Mesenchymal stem cell (in vitro differentiated cells and primary cell): ENCODE measurements at regions not wholly inside any gene's neighbourhood (a gene's known extent, or its start where the extent isn't known, plus 50 kb on each side); places are given as distances from the start of the nearest gene placed in this dataset.

Experiments
- DNase-seq: peaks from one replicate; pipeline ENCODE4 v3.0.0-alpha.2; 2013
- H2AFZ ChIP-seq: one replicate; pipeline ENCODE4 v1.6.1; 2013; ENCODE audit warnings: low read depth, mild to moderate bottlenecking, control low read depth, inconsistent platforms, low read length, moderate library complexity
- H2AK5ac ChIP-seq: 2 replicates; pipeline ENCODE4 v1.6.1; 2013; ENCODE audit warnings: low read length, moderate library complexity, mild to moderate bottlenecking, inconsistent platforms; ENCODE audit not compliant: severe bottlenecking
- H2BK120ac ChIP-seq: one replicate; pipeline ENCODE4 v1.6.1; 2013; ENCODE audit warnings: low read depth, mild to moderate bottlenecking, inconsistent platforms, low read length, moderate library complexity
- H2BK12ac ChIP-seq, 2 experiments: one replicate each; pipeline ENCODE4 v1.6.1; 2013; ENCODE audit warnings: inconsistent platforms in 2 of 2, low read length in 2 of 2, mild to moderate bottlenecking in 2 of 2, moderate library complexity in 2 of 2, control low read depth in 1 of 2
- H2BK15ac ChIP-seq: one replicate; pipeline ENCODE4 v1.6.1; 2013; ENCODE audit warnings: mild to moderate bottlenecking, low read depth, inconsistent platforms; ENCODE audit not compliant: poor library complexity, severe bottlenecking
- H2BK5ac ChIP-seq: 2 replicates; pipeline ENCODE4 v1.6.1; 2013; ENCODE audit warnings: low read depth, mild to moderate bottlenecking, low read length, control low read depth, inconsistent platforms; ENCODE audit not compliant: poor library complexity, severe bottlenecking
- H3K14ac ChIP-seq, 2 experiments: one replicate each; pipeline ENCODE4 v1.6.1; 2013; ENCODE audit warnings: inconsistent platforms in 2 of 2, low read length in 2 of 2, control low read depth in 1 of 2, mild to moderate bottlenecking in 1 of 2, moderate library complexity in 1 of 2
- H3K18ac ChIP-seq, 2 experiments: one replicate each; pipeline ENCODE4 v1.6.1; 2013; ENCODE audit warnings: inconsistent platforms in 2 of 2, low read length in 2 of 2, control low read depth in 1 of 2, low read depth in 1 of 2, mild to moderate bottlenecking in 1 of 2
- H3K23ac ChIP-seq, 2 experiments: one replicate each; pipeline ENCODE4 v1.6.1; 2013; ENCODE audit warnings: inconsistent platforms in 2 of 2, low read length in 2 of 2, mild to moderate bottlenecking in 2 of 2, moderate library complexity in 2 of 2, control low read depth in 1 of 2
- H3K27ac ChIP-seq: 2 replicates; pipeline ENCODE4 v1.5.1; 2013; ENCODE audit warnings: mild to moderate bottlenecking, moderate library complexity, low read length, control low read depth, inconsistent platforms; ENCODE audit not compliant: poor library complexity, severe bottlenecking
- H3K27me3 ChIP-seq, 2 experiments: 2 replicates each; pipeline versions ENCODE4 v1.6.1 to v1.7.0; 2013; ENCODE audit warnings: low read length in 2 of 2, mild to moderate bottlenecking in 2 of 2, moderate library complexity in 2 of 2, control low read depth in 1 of 2, inconsistent platforms in 1 of 2; ENCODE audit not compliant: control insufficient read depth in 1 of 2, insufficient read depth in 1 of 2
- H3K36me3 ChIP-seq, 2 experiments: 2 replicates each; pipeline versions ENCODE4 v1.6.1 to v1.7.0; 2013; ENCODE audit warnings: low read length in 2 of 2, control low read depth in 1 of 2, inconsistent platforms in 1 of 2, low read depth in 1 of 2, mild to moderate bottlenecking in 1 of 2; ENCODE audit not compliant: insufficient read depth in 2 of 2, control insufficient read depth in 1 of 2
- H3K4ac ChIP-seq, 2 experiments: one replicate each; pipeline ENCODE4 v1.6.1; 2013; ENCODE audit warnings: inconsistent platforms in 2 of 2, low read length in 2 of 2, mild to moderate bottlenecking in 2 of 2, moderate library complexity in 2 of 2, control low read depth in 1 of 2, low read depth in 1 of 2
- H3K4me1 ChIP-seq: 2 replicates; pipeline ENCODE4 v1.6.1; 2013; ENCODE audit warnings: low read depth, low read length, control low read depth; ENCODE audit not compliant: control insufficient read depth, insufficient read depth
- H3K4me2 ChIP-seq: 2 replicates; pipeline ENCODE4 v1.6.1; 2013; ENCODE audit warnings: low read length, mild to moderate bottlenecking, inconsistent platforms; ENCODE audit not compliant: poor library complexity, severe bottlenecking
- H3K4me3 ChIP-seq, 2 experiments: 2 replicates each; pipeline versions ENCODE4 v1.5.1 to v1.7.0; 2013; ENCODE audit warnings: low read length in 2 of 2, mild to moderate bottlenecking in 2 of 2, control low read depth in 1 of 2, low read depth in 1 of 2; ENCODE audit not compliant: insufficient read depth in 1 of 2
- H3K79me1 ChIP-seq: replicated peaks from 2 replicates; pipeline ENCODE4 v1.6.1; 2013; ENCODE audit warnings: mild to moderate bottlenecking, control low read depth, low read length, inconsistent platforms; ENCODE audit not compliant: poor library complexity, severe bottlenecking
- H3K9ac ChIP-seq: 2 replicates; pipeline ENCODE4 v1.7.0; 2013; ENCODE audit warnings: mild to moderate bottlenecking, low read length, moderate library complexity
- H3K9me3 ChIP-seq: 2 replicates; pipeline ENCODE4 v1.7.0; 2013; ENCODE audit warnings: mild to moderate bottlenecking, low read length; ENCODE audit not compliant: control insufficient read depth
- H4K8ac ChIP-seq: one replicate; pipeline ENCODE4 v1.6.1; 2013; ENCODE audit warnings: inconsistent platforms, mild to moderate bottlenecking, low read length, moderate library complexity
- H4K91ac ChIP-seq: one replicate; pipeline ENCODE4 v1.6.1; 2013; ENCODE audit warnings: mild to moderate bottlenecking, low read length, inconsistent platforms
- WGBS: methylation state at CpG from one replicate; pipeline ENCODE4 v1.1.7; 2013; ENCODE audit warnings: mixed read lengths; 5-methylcytosine and 5-hydroxymethylcytosine counted together

- Histone ChIP-seq H3K18ac (no peak overlapping the region), H3K23ac (no peak overlapping the region), H3K27me3 (no peaks in the 10 kb centered on the region), H4K8ac (no peak overlapping the region), H2BK12ac (no peak overlapping the region), H3K27ac (no peak overlapping the region), H3K4me2 (no peak overlapping the region), H3K4ac (no peak overlapping the region), H4K91ac (peak overlapping the region; percentile 18), H3K36me3 (no peaks in the 10 kb centered on the region), H3K4me1 (no peaks in the 10 kb centered on the region), H2BK120ac (no peak overlapping the region), H2BK5ac (no peak overlapping the region), H3K79me1 (no peaks in the 10 kb centered on the region), H2AK5ac (no peak overlapping the region), H2AFZ (no peak overlapping the region), H3K9ac (no peak overlapping the region), H3K14ac (no peak overlapping the region), H3K9me3 (no peaks in the 10 kb centered on the region), H2BK15ac (no peak overlapping the region), H3K4me3 (no peak overlapping the region)
- DNase-seq, result no peak
- WGBS, result 86% methylated on average over 3 of the region's 3 CpGs
Observed at GRCh38 chr5:121378559-121379359, 472.9 kb upstream of the FTMT start.

GRCh38 chr5:121380066-121380465, 471.6 kb upstream of the FTMT start:
- Histone ChIP-seq H4K91ac (no peak overlapping the region), H4K8ac (no peak overlapping the region), H2BK12ac (no peak overlapping the region), H3K23ac (no peak overlapping the region), H3K18ac (no peak overlapping the region), H2BK5ac (no peak overlapping the region), H2BK15ac (no peak overlapping the region), H2AK5ac (no peak overlapping the region), H3K4ac (no peak overlapping the region), H3K14ac (no peak overlapping the region), H3K9me3 (no peaks in the 10 kb centered on the region), H2BK120ac (no peak overlapping the region), H3K27ac (no peak overlapping the region), H3K4me3 (no peak overlapping the region), H3K79me1 (no peaks in the 10 kb centered on the region), H3K27me3 (no peaks in the 10 kb centered on the region), H3K4me1 (no peaks in the 10 kb centered on the region), H3K36me3 (no peaks in the 10 kb centered on the region), H2AFZ (no peak overlapping the region), H3K4me2 (no peak overlapping the region), H3K9ac (no peak overlapping the region)
- no peak for DNase-seq
- no CpG with 5 or more reads among the region's 2 CpGs for WGBS

- H3K9ac ChIP-seq, result no peak overlapping the region
- no peak overlapping the region for H3K18ac ChIP-seq
Observed at GRCh38 chr5:121384359-121384758, 467.3 kb upstream of the FTMT start.

GRCh38 chr5:121386334-121386733, 465.3 kb upstream of the FTMT start:
- Histone ChIP-seq H3K4ac (no peak overlapping the region), H3K9ac (no peak overlapping the region), H2BK5ac (no peak overlapping the region), H2AK5ac (no peak overlapping the region), H3K18ac (no peak overlapping the region), H2AFZ (no peak overlapping the region), H3K27ac (no peak overlapping the region), H3K23ac (no peak overlapping the region), H2BK12ac (no peak overlapping the region), H3K36me3 (no peaks in the 10 kb centered on the region), H2BK120ac (no peak overlapping the region), H3K9me3 (no peaks in the 10 kb centered on the region), H3K4me2 (no peak overlapping the region), H3K4me3 (no peak overlapping the region), H4K8ac (no peak overlapping the region), H4K91ac (no peak overlapping the region), H3K79me1 (no peaks in the 10 kb centered on the region), H3K4me1 (no peaks in the 10 kb centered on the region), H2BK15ac (no peak overlapping the region), H3K14ac (no peak overlapping the region), H3K27me3 (no peaks in the 10 kb centered on the region)
- no CpG with 5 or more reads among the region's 2 CpGs for WGBS
- no peak for DNase-seq

More at GRCh38 chr5:121384359-121384758, 467.3 kb upstream of the FTMT start:
- WGBS, result 100% methylated on average over 1 of the region's 5 CpGs
- Histone ChIP-seq H2BK12ac (no peak overlapping the region), H2AFZ (no peak overlapping the region), H3K79me1 (no peaks in the 10 kb centered on the region), H3K36me3 (no peaks in the 10 kb centered on the region), H2BK15ac (no peak overlapping the region), H3K4me1 (no peaks in the 10 kb centered on the region), H3K9me3 (no peaks in the 10 kb centered on the region), H3K23ac (no peak overlapping the region), H3K4me2 (no peak overlapping the region), H3K14ac (no peak overlapping the region), H3K4me3 (no peak overlapping the region), H2AK5ac (no peak overlapping the region), H3K27ac (no peak overlapping the region), H2BK5ac (no peak overlapping the region), H3K27me3 (no peaks in the 10 kb centered on the region), H3K4ac (no peak overlapping the region), H4K8ac (no peak overlapping the region), H2BK120ac (no peak overlapping the region), H4K91ac (no peak overlapping the region)
- DNase-seq, result no peak
